Loucy (cell line): ENCODE measurements at regions not wholly inside any gene's neighbourhood (a gene's known extent, or its start where the extent isn't known, plus 50 kb on each side); places are given as distances from the start of the nearest gene placed in this dataset.

Experiments
- EZH2phosphoT487 ChIP-seq: fragments of 200-600 bp; IDR thresholded peaks from 2 replicates; pipeline ENCODE4 v1.6.1; 2018; ENCODE audit warnings: antibody characterized with exemption, mild to moderate bottlenecking, moderate library complexity, borderline replicate concordance
- TF ChIP-seq, protein P1 (sequence below): fragments of 200-600 bp; sonication (generic); conservative IDR thresholded peaks from 2 replicates; pipeline ENCODE4 v1.5.1; 2014; ENCODE audit warnings: mild to moderate bottlenecking, antibody characterized with exemption, low read length

DNA sequence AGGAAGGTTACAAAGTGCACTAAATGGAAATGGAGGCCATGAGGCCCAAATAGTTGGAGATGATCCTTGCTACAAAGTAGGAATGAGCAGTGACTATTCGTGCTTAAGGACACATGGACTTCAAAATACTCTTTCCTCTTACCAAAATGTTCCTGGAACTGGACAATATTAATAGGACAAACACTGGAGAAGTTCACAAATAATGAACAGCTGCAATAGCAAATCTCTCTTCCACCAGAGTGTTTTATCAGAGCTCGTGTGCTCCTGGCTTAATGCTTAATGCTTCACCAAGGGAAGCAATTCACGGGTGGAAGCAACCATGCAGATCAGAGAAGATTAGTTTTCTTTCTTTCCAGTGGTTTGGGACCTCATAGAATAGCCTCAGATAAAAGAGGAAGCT is 435.4 kb downstream of the BCKDHB start:
- TF ChIP-seq, protein P1, sequence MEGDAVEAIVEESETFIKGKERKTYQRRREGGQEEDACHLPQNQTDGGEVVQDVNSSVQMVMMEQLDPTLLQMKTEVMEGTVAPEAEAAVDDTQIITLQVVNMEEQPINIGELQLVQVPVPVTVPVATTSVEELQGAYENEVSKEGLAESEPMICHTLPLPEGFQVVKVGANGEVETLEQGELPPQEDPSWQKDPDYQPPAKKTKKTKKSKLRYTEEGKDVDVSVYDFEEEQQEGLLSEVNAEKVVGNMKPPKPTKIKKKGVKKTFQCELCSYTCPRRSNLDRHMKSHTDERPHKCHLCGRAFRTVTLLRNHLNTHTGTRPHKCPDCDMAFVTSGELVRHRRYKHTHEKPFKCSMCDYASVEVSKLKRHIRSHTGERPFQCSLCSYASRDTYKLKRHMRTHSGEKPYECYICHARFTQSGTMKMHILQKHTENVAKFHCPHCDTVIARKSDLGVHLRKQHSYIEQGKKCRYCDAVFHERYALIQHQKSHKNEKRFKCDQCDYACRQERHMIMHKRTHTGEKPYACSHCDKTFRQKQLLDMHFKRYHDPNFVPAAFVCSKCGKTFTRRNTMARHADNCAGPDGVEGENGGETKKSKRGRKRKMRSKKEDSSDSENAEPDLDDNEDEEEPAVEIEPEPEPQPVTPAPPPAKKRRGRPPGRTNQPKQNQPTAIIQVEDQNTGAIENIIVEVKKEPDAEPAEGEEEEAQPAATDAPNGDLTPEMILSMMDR: no peak
- no peak for TF ChIP-seq EZH2phosphoT487
